Activated CD8-positive, alpha-beta T cell treated with anti-CD3 and anti-CD28 coated beads for 36 hours (primary cell): ENCODE measurements at regions not wholly inside any gene's neighbourhood (a gene's known extent, or its start where the extent isn't known, plus 50 kb on each side); places are given as distances from the start of the nearest gene placed in this dataset.
"Not testable (repeated sequence)": the region's sequence is repeated elsewhere in the genome, so short reads cannot be mapped to it uniquely, and the experiment has no call there.

Source experiments
- ATAC-seq: fragments of 200-7000 bp; cut with Tn5 transposase; one replicate; pipeline ENCODE4 v1.10.0; 2021; ENCODE audit warnings: mild to moderate bottlenecking, moderate library complexity
- CTCF ChIA-PET: fragments of 350-600 bp; sonication (Branson Sonifier 250); formaldehyde crosslinking; loops from one replicate; lab custom pipeline; 2021; ENCODE audit warnings: antibody characterized with exemption; lab: Charles Lee
- POLR2A ChIA-PET: fragments of 350-600 bp; sonication (Branson Sonifier 250); formaldehyde crosslinking; loops from one replicate; lab custom pipeline; 2021; ENCODE audit warnings: antibody characterized with exemption; lab: Charles Lee
- DNase-seq: peaks from one replicate; pipeline ENCODE4 v3.0.0-alpha.2; 2020
- H3K27ac Mint-ChIP-seq: one replicate; pipeline ENCODE4 v1.8.0; 2021; ENCODE audit warnings: mild to moderate bottlenecking, mixed read lengths
- H3K27me3 Mint-ChIP-seq: one replicate; pipeline ENCODE4 v1.8.0; 2021; ENCODE audit warnings: mixed read lengths
- H3K36me3 Mint-ChIP-seq: one replicate; pipeline ENCODE4 v1.8.0; 2021; ENCODE audit warnings: low read depth, mixed read lengths
- H3K4me1 Mint-ChIP-seq: one replicate; pipeline ENCODE4 v1.8.0; 2021; ENCODE audit warnings: low read depth, mixed read lengths
- H3K4me3 Mint-ChIP-seq: one replicate; pipeline ENCODE4 v1.8.0; 2021; ENCODE audit warnings: mild to moderate bottlenecking, moderate library complexity, mixed read lengths
- H3K9me3 Mint-ChIP-seq: one replicate; pipeline ENCODE4 v1.8.0; 2021; ENCODE audit warnings: mixed read lengths
- intact Hi-C: fragments of 100-400 bp; cut with micrococcal nuclease; formaldehyde crosslinking; loops from one replicate; pipeline ENCODE4 v1.10.0; 2022
- TF ChIP-seq, protein P1 (sequence below): fragments of 200-600 bp; IDR thresholded peaks from one replicate; pipeline ENCODE4 v1.8.0; 2022; ENCODE audit warnings: antibody characterized with exemption, mild to moderate bottlenecking

DNA sequence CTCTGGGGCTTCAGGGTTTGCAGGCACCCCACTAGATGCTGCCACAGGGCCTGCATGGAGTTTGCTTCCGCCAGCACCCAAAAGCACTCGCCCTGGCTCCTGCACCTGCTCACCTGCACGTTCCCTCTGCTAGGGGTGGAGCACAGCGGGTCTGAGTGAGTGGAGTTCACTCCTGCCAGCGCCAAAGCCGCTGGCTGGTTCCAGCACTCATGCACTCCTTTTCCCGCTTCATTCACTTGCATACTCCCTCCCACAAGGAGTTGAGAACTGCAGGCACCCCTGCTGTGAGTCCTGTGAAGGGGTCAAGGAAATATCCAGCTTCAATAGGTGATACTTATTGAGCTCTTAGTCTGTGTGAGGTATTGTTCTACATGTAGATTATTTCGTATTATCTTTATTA lies 537.5 kb downstream of the NR2F2 start:
- H3K36me3 Mint-ChIP-seq, result no peaks in the 10 kb centered on the region
- intact Hi-C loops, result no loop called here
- peaks cover 3% of the 10 kb centered on the region for H3K27me3 Mint-ChIP-seq
- ATAC-seq, result no peak
- no peak overlapping the region for H3K4me3 Mint-ChIP-seq
- H3K9me3 Mint-ChIP-seq, result peaks cover 5% of the 10 kb centered on the region
- no peaks in the 10 kb centered on the region for H3K4me1 Mint-ChIP-seq
- TF ChIP-seq, protein P1, sequence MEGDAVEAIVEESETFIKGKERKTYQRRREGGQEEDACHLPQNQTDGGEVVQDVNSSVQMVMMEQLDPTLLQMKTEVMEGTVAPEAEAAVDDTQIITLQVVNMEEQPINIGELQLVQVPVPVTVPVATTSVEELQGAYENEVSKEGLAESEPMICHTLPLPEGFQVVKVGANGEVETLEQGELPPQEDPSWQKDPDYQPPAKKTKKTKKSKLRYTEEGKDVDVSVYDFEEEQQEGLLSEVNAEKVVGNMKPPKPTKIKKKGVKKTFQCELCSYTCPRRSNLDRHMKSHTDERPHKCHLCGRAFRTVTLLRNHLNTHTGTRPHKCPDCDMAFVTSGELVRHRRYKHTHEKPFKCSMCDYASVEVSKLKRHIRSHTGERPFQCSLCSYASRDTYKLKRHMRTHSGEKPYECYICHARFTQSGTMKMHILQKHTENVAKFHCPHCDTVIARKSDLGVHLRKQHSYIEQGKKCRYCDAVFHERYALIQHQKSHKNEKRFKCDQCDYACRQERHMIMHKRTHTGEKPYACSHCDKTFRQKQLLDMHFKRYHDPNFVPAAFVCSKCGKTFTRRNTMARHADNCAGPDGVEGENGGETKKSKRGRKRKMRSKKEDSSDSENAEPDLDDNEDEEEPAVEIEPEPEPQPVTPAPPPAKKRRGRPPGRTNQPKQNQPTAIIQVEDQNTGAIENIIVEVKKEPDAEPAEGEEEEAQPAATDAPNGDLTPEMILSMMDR, result no peak
- ChIA-PET CTCF (interaction anchor here (0.9 kb wide), 1 partner anchor 35 kb away, joined by 3 read pairs; no protein-coding TSS in a partner anchor), POLR2A (no interaction called here)
- H3K27ac Mint-ChIP-seq, result no peak overlapping the region
- DNase-seq, result no peak

DNA sequence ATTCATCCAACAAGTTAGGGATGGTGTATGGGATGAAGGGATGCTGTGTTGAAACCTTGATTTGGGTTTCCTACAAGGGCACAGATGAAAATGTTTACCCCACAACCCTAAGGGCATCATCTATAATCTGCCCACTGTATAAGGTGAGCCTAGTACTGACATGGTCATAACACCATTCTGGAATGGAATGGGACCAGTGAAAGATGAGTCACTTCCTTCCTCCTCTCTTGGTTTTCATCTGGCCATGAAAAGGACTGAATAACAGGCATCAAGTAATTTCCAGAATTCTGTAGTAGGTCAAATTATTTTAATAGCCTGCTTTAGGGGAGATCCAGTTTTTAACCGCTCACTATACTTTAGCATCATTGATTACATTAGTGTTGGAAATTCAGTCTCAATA lies 538.6 kb downstream of the NR2F2 start:
- DNase-seq (no peak), ATAC-seq (no peak)
- Mint-ChIP-seq H3K36me3 (no peaks in the 10 kb centered on the region), H3K27ac (no peak overlapping the region), H3K27me3 (peaks cover 3% of the 10 kb centered on the region), H3K9me3 (peaks cover 2% of the 10 kb centered on the region), H3K4me3 (no peak overlapping the region), H3K4me1 (no peaks in the 10 kb centered on the region)
- intact Hi-C loops, result no loop called here
- POLR2A ChIA-PET, result no interaction called here
- CTCF ChIA-PET, result no interaction called here
- TF ChIP-seq, protein P1, result no peak

DNA sequence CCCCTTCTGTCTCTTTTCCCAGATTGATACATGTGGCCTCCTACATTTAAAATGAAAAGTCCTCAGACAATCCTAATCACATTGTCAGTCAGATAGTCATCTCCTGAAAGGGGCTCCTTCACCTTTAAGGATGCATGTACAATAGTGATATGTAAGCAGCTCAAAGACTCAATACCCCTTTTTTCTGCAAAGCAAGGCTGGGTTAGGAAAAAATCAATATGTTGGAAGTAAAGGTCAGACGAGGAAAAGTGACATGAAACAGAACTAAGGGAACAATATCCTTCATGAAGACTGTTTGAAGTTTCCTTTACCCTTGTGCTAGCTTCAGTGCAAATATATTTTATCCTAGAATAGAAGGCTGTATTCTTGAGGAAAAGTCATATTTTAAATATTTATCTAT lies 539.3 kb downstream of the NR2F2 start:
- Mint-ChIP-seq H3K27ac (no peak overlapping the region), H3K4me1 (no peaks in the 10 kb centered on the region), H3K9me3 (peaks cover 2% of the 10 kb centered on the region), H3K27me3 (peaks cover 3% of the 10 kb centered on the region), H3K4me3 (no peak overlapping the region), H3K36me3 (no peaks in the 10 kb centered on the region)
- ChIA-PET CTCF (no interaction called here), POLR2A (no interaction called here)
- TF ChIP-seq, protein P1, result no peak
- intact Hi-C loops, result no loop called here
- DNase-seq (no peak), ATAC-seq (no peak)

DNA sequence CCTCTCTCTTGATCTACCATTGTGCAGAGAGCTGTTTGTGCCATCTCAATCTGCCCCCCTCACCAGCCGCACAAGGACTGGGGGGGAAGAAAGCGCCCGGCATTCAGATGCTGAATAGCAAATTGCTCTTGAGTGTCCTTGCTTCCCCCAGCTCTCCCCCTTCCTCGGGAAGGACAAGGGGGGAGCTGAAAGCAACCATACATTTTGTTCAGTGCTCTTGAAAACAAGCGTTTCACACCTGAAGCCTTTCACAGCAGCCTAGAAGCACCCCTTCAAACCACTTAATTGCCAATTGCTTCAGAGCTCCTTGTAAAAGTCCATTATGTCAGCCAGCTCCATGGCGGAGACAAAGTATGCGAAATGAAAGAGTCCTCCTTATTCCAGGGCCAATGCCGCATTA lies 540.1 kb downstream of the NR2F2 start:
- CTCF ChIA-PET, result no interaction called here
- POLR2A ChIA-PET, result no interaction called here
- intact Hi-C loops, result no loop called here
- H3K9me3 Mint-ChIP-seq, result peaks cover 2% of the 10 kb centered on the region
- no peaks in the 10 kb centered on the region for H3K4me1 Mint-ChIP-seq
- no peak overlapping the region for H3K27ac Mint-ChIP-seq
- TF ChIP-seq, protein P1, result no peak
- no peaks in the 10 kb centered on the region for H3K36me3 Mint-ChIP-seq
- DNase-seq (no peak), ATAC-seq (no peak)
- peaks cover 3% of the 10 kb centered on the region for H3K27me3 Mint-ChIP-seq
- H3K4me3 Mint-ChIP-seq, result no peak overlapping the region

DNA sequence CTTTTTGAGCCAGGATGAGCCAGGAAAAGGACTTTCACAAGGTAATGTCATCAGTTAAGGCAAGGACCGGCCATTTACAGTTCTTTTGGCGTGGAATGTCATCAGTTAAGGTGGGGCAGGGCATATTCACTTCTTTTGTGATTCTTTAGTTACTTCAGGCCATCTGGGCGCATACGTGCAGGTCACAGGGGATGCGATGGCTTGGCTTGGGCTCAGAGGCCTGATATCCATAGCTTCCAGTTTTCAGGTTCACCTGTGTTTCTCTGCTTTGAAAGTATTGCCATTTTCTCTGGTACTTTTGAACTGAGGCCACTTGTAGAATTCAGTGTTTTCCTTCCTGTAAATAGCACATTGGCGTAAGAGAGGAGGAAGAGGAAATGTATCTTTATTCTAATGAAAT lies 546.9 kb downstream of the NR2F2 start:
- ATAC-seq, POLR2A ChIA-PET, H3K27me3 Mint-ChIP-seq, H3K27ac Mint-ChIP-seq, intact Hi-C loops, CTCF ChIA-PET, H3K9me3 Mint-ChIP-seq, H3K4me3 Mint-ChIP-seq, DNase-seq, H3K4me1 Mint-ChIP-seq, H3K36me3 Mint-ChIP-seq: not testable (repeated sequence)

DNA sequence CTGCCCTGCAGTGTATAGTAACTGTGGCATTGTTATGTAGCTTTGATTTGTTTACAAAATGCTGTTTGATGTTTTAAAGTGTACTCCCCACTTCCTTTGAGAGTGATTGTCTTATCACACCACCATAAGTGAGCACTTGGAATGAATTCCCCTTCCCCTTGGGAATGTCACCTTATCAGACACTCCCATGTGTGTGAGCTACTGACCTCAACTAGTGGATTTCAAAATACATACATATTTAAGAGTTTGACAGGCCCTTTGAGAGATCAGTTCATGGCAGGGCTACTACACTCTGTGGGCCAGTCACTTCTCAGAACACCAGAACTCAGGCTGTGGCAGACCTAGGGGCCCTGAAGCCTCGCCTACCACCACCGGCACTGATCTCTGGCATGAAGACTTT lies 547.6 kb downstream of the NR2F2 start:
- Mint-ChIP-seq H3K4me1 (no peaks in the 10 kb centered on the region), H3K9me3 (no peaks in the 10 kb centered on the region), H3K4me3 (no peak overlapping the region), H3K27ac (no peak overlapping the region), H3K36me3 (no peaks in the 10 kb centered on the region), H3K27me3 (no peaks in the 10 kb centered on the region)
- TF ChIP-seq, protein P1, result no peak
- CTCF ChIA-PET, result no interaction called here
- DNase-seq, result no peak
- intact Hi-C loops, result no loop called here
- POLR2A ChIA-PET, result no interaction called here
- ATAC-seq, result no peak
